HG03175 (cell line): ENCODE measurements at regions not wholly inside any gene's neighbourhood (a gene's known extent, or its start where the extent isn't known, plus 50 kb on each side); places are given as distances from the start of the nearest gene placed in this dataset.
"Not testable (repeated sequence)": the region's sequence is repeated elsewhere in the genome, so short reads cannot be mapped to it uniquely, and the experiment has no call there.

Experiments used
- ATAC-seq: cut with Tn5 transposase; IDR thresholded peaks from one replicate; pipeline ENCODE4 v1.9.1; 2021; ENCODE audit warnings: mild to moderate bottlenecking, moderate library complexity; ENCODE audit not compliant: unreplicated experiment

GRCh38 chr6:164051427-164051826 lies 636.9 kb downstream of the QKI start:
- ATAC-seq = no peak

GRCh38 chr6:164049517-164049988 lies 635.0 kb downstream of the QKI start:
- ATAC-seq = no peak

- ATAC-seq = no peak
These were observed 634.5 kb downstream of the QKI start for GRCh38 chr6:164048840-164049516.

- no peak for ATAC-seq
These were observed 630.6 kb downstream of the QKI start for GRCh38 chr6:164045082-164045481.

GRCh38 chr6:164043656-164044055 lies 629.1 kb downstream of the QKI start:
- not testable (repeated sequence) for ATAC-seq

- ATAC-seq = no peak
These were observed 627.7 kb downstream of the QKI start for GRCh38 chr6:164042212-164042611.

GRCh38 chr6:164040994-164041393 lies 626.5 kb downstream of the QKI start:
- ATAC-seq = no peak

GRCh38 chr6:164039954-164040375 lies 625.4 kb downstream of the QKI start:
- peak; percentile 94 for ATAC-seq

- no peak for ATAC-seq
These were observed 622.8 kb downstream of the QKI start for GRCh38 chr6:164037171-164037870.

GRCh38 chr6:164035900-164036485 lies 621.5 kb downstream of the QKI start:
- ATAC-seq = no peak

- ATAC-seq = no peak
These were observed 620.2 kb downstream of the QKI start for GRCh38 chr6:164034602-164035140.

- ATAC-seq = no peak
These were observed 610.7 kb downstream of the QKI start for GRCh38 chr6:164025180-164025579.

GRCh38 chr6:164023535-164023934 lies 609.0 kb downstream of the QKI start:
- ATAC-seq = no peak

- no peak for ATAC-seq
These were observed 608.1 kb downstream of the QKI start for GRCh38 chr6:164022632-164023031.

- ATAC-seq = no peak
These were observed 607.2 kb downstream of the QKI start for GRCh38 chr6:164021589-164022250.

- no peak for ATAC-seq
These were observed 605.6 kb downstream of the QKI start for GRCh38 chr6:164020142-164020541.

- ATAC-seq = no peak
These were observed 603.6 kb downstream of the QKI start for GRCh38 chr6:164018133-164018532.

GRCh38 chr6:164016056-164016455 lies 601.5 kb downstream of the QKI start:
- no peak for ATAC-seq

- no peak for ATAC-seq
These were observed 600.6 kb downstream of the QKI start for GRCh38 chr6:164015088-164015484.

- ATAC-seq = no peak
These were observed 600.0 kb downstream of the QKI start for GRCh38 chr6:164014346-164015087.
